22Rv1 (cell line): ENCODE measurements at regions not wholly inside any gene's neighbourhood (a gene's known extent, or its start where the extent isn't known, plus 50 kb on each side); places are given as distances from the start of the nearest gene placed in this dataset.

ENCODE experiments used
- ZFX ChIP-seq: fragments of 450-650 bp; IDR thresholded peaks from 2 replicates; pipeline ENCODE4 v1.6.1; 2017; ENCODE audit warnings: antibody characterized with exemption, borderline replicate concordance
- TF ChIP-seq, protein P1 (sequence below): fragments of 450-650 bp; IDR thresholded peaks from 2 replicates; pipeline ENCODE4 v1.5.1; 2017; ENCODE audit warnings: mild to moderate bottlenecking

- TF ChIP-seq, protein P1, sequence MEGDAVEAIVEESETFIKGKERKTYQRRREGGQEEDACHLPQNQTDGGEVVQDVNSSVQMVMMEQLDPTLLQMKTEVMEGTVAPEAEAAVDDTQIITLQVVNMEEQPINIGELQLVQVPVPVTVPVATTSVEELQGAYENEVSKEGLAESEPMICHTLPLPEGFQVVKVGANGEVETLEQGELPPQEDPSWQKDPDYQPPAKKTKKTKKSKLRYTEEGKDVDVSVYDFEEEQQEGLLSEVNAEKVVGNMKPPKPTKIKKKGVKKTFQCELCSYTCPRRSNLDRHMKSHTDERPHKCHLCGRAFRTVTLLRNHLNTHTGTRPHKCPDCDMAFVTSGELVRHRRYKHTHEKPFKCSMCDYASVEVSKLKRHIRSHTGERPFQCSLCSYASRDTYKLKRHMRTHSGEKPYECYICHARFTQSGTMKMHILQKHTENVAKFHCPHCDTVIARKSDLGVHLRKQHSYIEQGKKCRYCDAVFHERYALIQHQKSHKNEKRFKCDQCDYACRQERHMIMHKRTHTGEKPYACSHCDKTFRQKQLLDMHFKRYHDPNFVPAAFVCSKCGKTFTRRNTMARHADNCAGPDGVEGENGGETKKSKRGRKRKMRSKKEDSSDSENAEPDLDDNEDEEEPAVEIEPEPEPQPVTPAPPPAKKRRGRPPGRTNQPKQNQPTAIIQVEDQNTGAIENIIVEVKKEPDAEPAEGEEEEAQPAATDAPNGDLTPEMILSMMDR: no peak
- no peak for TF ChIP-seq ZFX
These were observed 118.6 kb downstream of the NAA11 start for GRCh38 chr4:79207281-79207680.
